ENCODE measurements at regions not wholly inside any gene's neighbourhood (a gene's known extent, or its start where the extent isn't known, plus 50 kb on each side); places are given as distances from the start of the nearest gene placed in this dataset.

DNA sequence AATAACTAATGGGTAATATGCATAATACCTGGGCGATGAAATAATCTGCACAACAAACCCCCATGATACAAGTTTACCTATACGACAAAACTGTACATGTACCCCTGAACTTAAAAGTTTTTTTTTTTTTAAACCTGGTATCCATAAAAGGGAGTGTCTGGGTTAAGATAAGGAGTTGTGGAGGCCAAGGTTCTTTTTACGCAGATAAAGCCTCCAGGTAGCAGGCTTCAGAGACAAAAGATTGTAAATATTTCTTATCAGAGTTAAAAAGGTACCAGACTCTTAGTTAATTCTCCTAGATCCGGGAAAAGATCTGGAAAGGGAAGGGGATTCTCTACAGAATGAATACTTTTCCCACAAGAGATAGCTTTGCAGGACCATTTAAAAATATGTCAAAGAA is 259.4 kb upstream of the SSTR1 start:
- Histone ChIP-seq H2AK5ac (ENCODE audit: low read length, severe bottlenecking) (no peak overlapping the region), H3K79me1 (replicated peaks; ENCODE audit: low read length, poor library complexity, severe bottlenecking) (no peaks in the 10 kb centered on the region), H3K14ac (ENCODE audit: low read length in 2 of 2) (no peak overlapping the region), H3K4me3 (ENCODE audit: insufficient read depth in 1 of 2, low read depth in 1 of 2, low read length in 2 of 2) (no peak overlapping the region), H3K27ac (ENCODE audit: low read length, poor library complexity, severe bottlenecking) (no peak overlapping the region), H3K23ac (ENCODE audit: low read length in 2 of 2) (no peak overlapping the region), H3K4me2 (ENCODE audit: low read length, poor library complexity, severe bottlenecking) (no peak overlapping the region), H3K4ac (ENCODE audit: low read depth in 1 of 2, low read length in 2 of 2) (no peak overlapping the region), H3K18ac (ENCODE audit: low read depth in 1 of 2, low read length in 2 of 2) (no peak overlapping the region), H3K9me3 (ENCODE audit: control insufficient read depth, low read length) (peaks cover 41% of the 10 kb centered on the region), H2AFZ (ENCODE audit: low read depth, low read length) (no peak overlapping the region), H3K27me3 (ENCODE audit: control insufficient read depth in 1 of 2, insufficient read depth in 1 of 2, low read length in 2 of 2) (no peaks in the 10 kb centered on the region), H3K4me1 (ENCODE audit: control insufficient read depth, insufficient read depth, low read depth, low read length) (no peaks in the 10 kb centered on the region), H2BK15ac (ENCODE audit: low read depth, poor library complexity, severe bottlenecking) (no peak overlapping the region), H2BK12ac (ENCODE audit: low read length in 2 of 2) (no peak overlapping the region), H3K36me3 (ENCODE audit: control insufficient read depth in 1 of 2, insufficient read depth in 2 of 2, low read depth in 1 of 2, low read length in 2 of 2) (no peaks in the 10 kb centered on the region), H4K8ac (ENCODE audit: low read length) (no peak overlapping the region), H2BK5ac (ENCODE audit: low read depth, low read length, poor library complexity, severe bottlenecking) (no peak overlapping the region), H2BK120ac (ENCODE audit: low read depth, low read length) (no peak overlapping the region), H3K9ac (ENCODE audit: low read length) (no peak overlapping the region), H4K91ac (ENCODE audit: low read length) (no peak overlapping the region)
- DNase-seq = no peak
- 83% methylated on average over 1 of the region's 4 CpGs for WGBS

DNA sequence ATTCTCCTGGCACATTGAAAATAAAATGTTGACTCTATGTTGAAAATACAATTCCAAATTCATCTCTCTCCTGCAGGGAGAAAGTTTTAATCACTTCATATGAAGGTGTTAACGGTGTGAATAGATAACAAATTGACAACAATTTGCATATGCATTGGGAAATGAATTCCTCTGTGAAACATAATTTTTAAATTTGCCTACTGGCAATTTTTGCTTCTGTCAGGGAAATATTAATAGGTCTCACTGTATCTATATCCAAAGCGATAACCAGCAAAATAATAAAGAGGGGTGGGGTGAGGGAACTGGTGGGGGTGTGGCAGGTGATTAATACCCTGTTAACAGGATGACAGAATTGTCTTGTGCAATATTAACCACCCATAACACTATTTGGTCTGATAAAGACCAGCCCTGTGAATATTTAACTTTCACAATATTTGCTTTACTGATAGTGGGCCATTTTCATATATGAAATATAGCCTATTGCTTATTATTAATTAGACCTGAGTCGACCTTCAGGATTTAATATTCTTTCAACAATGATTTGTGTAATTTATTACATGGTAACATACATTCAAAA is 239.0 kb upstream of the SSTR1 start:
- Histone ChIP-seq H3K14ac (ENCODE audit: low read length in 2 of 2) (no peak overlapping the region), H2BK15ac (ENCODE audit: low read depth, poor library complexity, severe bottlenecking) (no peak overlapping the region), H3K79me1 (replicated peaks; ENCODE audit: low read length, poor library complexity, severe bottlenecking) (no peaks in the 10 kb centered on the region), H3K4me1 (ENCODE audit: control insufficient read depth, insufficient read depth, low read depth, low read length) (no peaks in the 10 kb centered on the region), H3K9me3 (ENCODE audit: control insufficient read depth, low read length) (no peaks in the 10 kb centered on the region), H2BK5ac (ENCODE audit: low read depth, low read length, poor library complexity, severe bottlenecking) (no peak overlapping the region), H2BK12ac (ENCODE audit: low read length in 2 of 2) (no peak overlapping the region), H3K27me3 (ENCODE audit: control insufficient read depth in 1 of 2, insufficient read depth in 1 of 2, low read length in 2 of 2) (no peaks in the 10 kb centered on the region), H3K36me3 (ENCODE audit: control insufficient read depth in 1 of 2, insufficient read depth in 2 of 2, low read depth in 1 of 2, low read length in 2 of 2) (no peaks in the 10 kb centered on the region), H3K4ac (ENCODE audit: low read depth in 1 of 2, low read length in 2 of 2) (no peak overlapping the region), H2BK120ac (ENCODE audit: low read depth, low read length) (no peak overlapping the region), H3K23ac (ENCODE audit: low read length in 2 of 2) (no peak overlapping the region), H3K4me2 (ENCODE audit: low read length, poor library complexity, severe bottlenecking) (no peak overlapping the region), H4K91ac (ENCODE audit: low read length) (no peak overlapping the region), H2AK5ac (ENCODE audit: low read length, severe bottlenecking) (no peak overlapping the region), H3K27ac (ENCODE audit: low read length, poor library complexity, severe bottlenecking) (no peak overlapping the region), H2AFZ (ENCODE audit: low read depth, low read length) (no peak overlapping the region), H3K4me3 (ENCODE audit: insufficient read depth in 1 of 2, low read depth in 1 of 2, low read length in 2 of 2) (no peak overlapping the region), H3K9ac (ENCODE audit: low read length) (no peak overlapping the region), H3K18ac (ENCODE audit: low read depth in 1 of 2, low read length in 2 of 2) (no peak overlapping the region), H4K8ac (ENCODE audit: low read length) (no peak overlapping the region)
- no peak for DNase-seq
- WGBS = no CpG with 5 or more reads among the region's 3 CpGs

DNA sequence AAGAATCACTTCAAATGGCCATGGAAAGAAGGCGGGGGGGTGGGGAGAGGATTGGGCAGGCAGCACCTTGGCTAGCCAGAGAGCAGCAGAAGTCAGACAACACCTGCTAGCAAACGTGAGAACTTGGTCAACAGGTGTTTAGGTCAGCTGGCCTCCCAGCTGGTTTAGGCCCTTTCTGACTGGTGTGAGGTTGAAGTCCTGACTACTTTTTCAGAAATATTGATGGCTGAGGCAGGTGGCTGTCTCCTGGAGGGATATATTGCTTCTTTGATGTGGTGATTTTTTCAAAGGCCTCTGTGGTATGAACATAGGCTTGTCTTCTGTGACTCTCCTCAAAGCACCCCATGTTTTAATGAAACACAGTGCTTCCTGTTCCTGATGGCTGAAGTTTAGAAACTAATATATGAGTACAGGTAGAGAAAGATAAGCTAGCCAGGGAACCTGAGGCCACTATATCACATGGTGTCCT is 238.2 kb upstream of the SSTR1 start:
- no peak overlapping the region for H2AK5ac ChIP-seq (ENCODE audit: low read length, severe bottlenecking)
- 48% methylated on average over 2 of the region's 2 CpGs for WGBS
- H3K4ac ChIP-seq (ENCODE audit: low read depth in 1 of 2, low read length in 2 of 2) = no peak overlapping the region
- no peak overlapping the region for H3K9ac ChIP-seq (ENCODE audit: low read length)
- no peak overlapping the region for H2BK12ac ChIP-seq (ENCODE audit: low read length in 2 of 2)
- H4K91ac ChIP-seq (ENCODE audit: low read length) = no peak overlapping the region
- no peak overlapping the region for H3K27ac ChIP-seq (ENCODE audit: low read length, poor library complexity, severe bottlenecking)
- no peak overlapping the region for H3K23ac ChIP-seq (ENCODE audit: low read length in 2 of 2)
- DNase-seq = no peak
- no peaks in the 10 kb centered on the region for H3K9me3 ChIP-seq (ENCODE audit: control insufficient read depth, low read length)
- no peak overlapping the region for H2BK15ac ChIP-seq (ENCODE audit: low read depth, poor library complexity, severe bottlenecking)
- H2AFZ ChIP-seq (ENCODE audit: low read depth, low read length) = no peak overlapping the region
- no peaks in the 10 kb centered on the region for H3K27me3 ChIP-seq (ENCODE audit: control insufficient read depth in 1 of 2, insufficient read depth in 1 of 2, low read length in 2 of 2)
- H3K4me1 ChIP-seq (ENCODE audit: control insufficient read depth, insufficient read depth, low read depth, low read length) = no peaks in the 10 kb centered on the region
- H3K36me3 ChIP-seq (ENCODE audit: control insufficient read depth in 1 of 2, insufficient read depth in 2 of 2, low read depth in 1 of 2, low read length in 2 of 2) = no peaks in the 10 kb centered on the region
- H3K14ac ChIP-seq (ENCODE audit: low read length in 2 of 2) = no peak overlapping the region
- no peak overlapping the region for H2BK120ac ChIP-seq (ENCODE audit: low read depth, low read length)
- no peak overlapping the region for H3K4me3 ChIP-seq (ENCODE audit: insufficient read depth in 1 of 2, low read depth in 1 of 2, low read length in 2 of 2)
- H3K18ac ChIP-seq (ENCODE audit: low read depth in 1 of 2, low read length in 2 of 2) = no peak overlapping the region
- no peak overlapping the region for H4K8ac ChIP-seq (ENCODE audit: low read length)
- H3K4me2 ChIP-seq (ENCODE audit: low read length, poor library complexity, severe bottlenecking) = no peak overlapping the region
- no peaks in the 10 kb centered on the region for H3K79me1 ChIP-seq (replicated peaks; ENCODE audit: low read length, poor library complexity, severe bottlenecking)
- H2BK5ac ChIP-seq (ENCODE audit: low read depth, low read length, poor library complexity, severe bottlenecking) = no peak overlapping the region

DNA sequence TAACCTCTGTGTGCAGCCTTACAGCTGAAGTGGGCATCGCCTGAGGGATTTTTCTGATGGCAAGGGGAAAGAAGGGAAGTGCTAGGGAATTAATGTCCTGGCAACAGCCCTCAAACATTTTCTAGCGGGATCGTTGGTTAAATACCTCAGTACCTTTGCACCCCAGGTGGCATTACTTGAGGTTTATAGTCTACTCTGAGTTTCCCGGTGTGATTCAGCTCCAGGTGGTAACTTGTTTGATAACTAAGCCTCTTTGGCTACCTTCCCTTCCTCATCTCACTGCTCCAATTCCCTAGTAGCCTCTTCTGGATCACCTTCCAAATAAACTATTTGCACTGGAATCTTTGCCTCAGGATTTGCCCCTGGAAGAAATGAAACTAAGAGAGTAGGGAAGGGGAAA is 237.0 kb upstream of the SSTR1 start:
- Histone ChIP-seq H3K4me1 (ENCODE audit: control insufficient read depth, insufficient read depth, low read depth, low read length) (no peaks in the 10 kb centered on the region), H3K23ac (ENCODE audit: low read length in 2 of 2) (no peak overlapping the region), H3K79me1 (replicated peaks; ENCODE audit: low read length, poor library complexity, severe bottlenecking) (no peaks in the 10 kb centered on the region), H3K36me3 (ENCODE audit: control insufficient read depth in 1 of 2, insufficient read depth in 2 of 2, low read depth in 1 of 2, low read length in 2 of 2) (no peaks in the 10 kb centered on the region), H2AK5ac (ENCODE audit: low read length, severe bottlenecking) (no peak overlapping the region), H2BK120ac (ENCODE audit: low read depth, low read length) (no peak overlapping the region), H3K4me2 (ENCODE audit: low read length, poor library complexity, severe bottlenecking) (no peak overlapping the region), H2AFZ (ENCODE audit: low read depth, low read length) (no peak overlapping the region), H4K8ac (ENCODE audit: low read length) (no peak overlapping the region), H3K27me3 (ENCODE audit: control insufficient read depth in 1 of 2, insufficient read depth in 1 of 2, low read length in 2 of 2) (no peaks in the 10 kb centered on the region), H2BK12ac (ENCODE audit: low read length in 2 of 2) (no peak overlapping the region), H3K18ac (ENCODE audit: low read depth in 1 of 2, low read length in 2 of 2) (no peak overlapping the region), H3K9me3 (ENCODE audit: control insufficient read depth, low read length) (no peaks in the 10 kb centered on the region), H2BK15ac (ENCODE audit: low read depth, poor library complexity, severe bottlenecking) (no peak overlapping the region), H3K9ac (ENCODE audit: low read length) (no peak overlapping the region), H2BK5ac (ENCODE audit: low read depth, low read length, poor library complexity, severe bottlenecking) (no peak overlapping the region), H3K4ac (ENCODE audit: low read depth in 1 of 2, low read length in 2 of 2) (no peak overlapping the region), H3K14ac (ENCODE audit: low read length in 2 of 2) (no peak overlapping the region), H3K4me3 (ENCODE audit: insufficient read depth in 1 of 2, low read depth in 1 of 2, low read length in 2 of 2) (no peak overlapping the region), H4K91ac (ENCODE audit: low read length) (no peak overlapping the region), H3K27ac (ENCODE audit: low read length, poor library complexity, severe bottlenecking) (no peak overlapping the region)
- DNase-seq = no peak
- 83% methylated on average over 4 of the region's 4 CpGs for WGBS

Measured in mesenchymal stem cell (in vitro differentiated cells and primary cell).